DOHH2 (cell line): ENCODE measurements at regions not wholly inside any gene's neighbourhood (a gene's known extent, or its start where the extent isn't known, plus 50 kb on each side); places are given as distances from the start of the nearest gene placed in this dataset.

Experiments
- CTCF ChIP-seq: fragments of 200-600 bp; sonication (generic); IDR thresholded peaks from one replicate; pipeline ENCODE4 v1.5.1; 2014; ENCODE audit warnings: antibody characterized with exemption, mild to moderate bottlenecking, low read depth, low read length; ENCODE audit not compliant: poor library complexity, severe bottlenecking
- EZH2phosphoT487 ChIP-seq: fragments of 200-600 bp; sonication (generic); IDR thresholded peaks from 2 replicates; pipeline ENCODE4 v1.6.1; 2017; ENCODE audit warnings: borderline replicate concordance, mild to moderate bottlenecking, antibody characterized with exemption, low read length, moderate library complexity, mixed read lengths

GRCh38 chr10:45526309-45526905 is 146.2 kb downstream of the ZFAND4 start:
- TF ChIP-seq CTCF (no peak), EZH2phosphoT487 (no peak)
